Right ventricle myocardium inferior (tissue), 1 donor: ENCODE measurements at regions not wholly inside any gene's neighbourhood (a gene's known extent, or its start where the extent isn't known, plus 50 kb on each side); places are given as distances from the start of the nearest gene placed in this dataset.

Source experiments
- ATAC-seq: fragments of 200-7000 bp; cut with Tn5 transposase; one replicate; pipeline ENCODE4 v1.9.1; 2020; ENCODE audit warnings: mild to moderate bottlenecking, moderate library complexity
- DNase-seq: peaks from one replicate; pipeline ENCODE4 v3.0.0; 2021; ENCODE audit errors: missing footprints
- intact Hi-C: fragments of 100-400 bp; cut with DNase I; formaldehyde crosslinking; loops from one replicate; pipeline ENCODE4 v1.11.0; 2022
- donor health status: DM: no; HTN: yes; CAD: no; lungs with severe emphysema.

GRCh38 chr12:98417266-98417665 is 98.1 kb upstream of the TMPO start:
- ATAC-seq: peak; percentile 53
- DNase-seq: no peak
- intact Hi-C loops: no loop called here

GRCh38 chr12:98418357-98419075 is 96.9 kb upstream of the TMPO start:
- ATAC-seq (peak; percentile 77), DNase-seq (peak; percentile 88)
- intact Hi-C loops: no loop called here

GRCh38 chr12:98419081-98419794 is 96.2 kb upstream of the TMPO start:
- ATAC-seq: no peak
- no peak for DNase-seq
- intact Hi-C loops: no loop called here

- ATAC-seq (no peak), DNase-seq (no peak)
- intact Hi-C loops: loop anchor here (10.0 kb wide), 1 partner anchor 575 kb away; no protein-coding TSS in a partner anchor
These were observed 95.5 kb upstream of the TMPO start for GRCh38 chr12:98419795-98420404.

GRCh38 chr12:98420461-98420860 is 94.9 kb upstream of the TMPO start:
- ATAC-seq (no peak), DNase-seq (no peak)
- intact Hi-C loops: loop anchor here (10.0 kb wide), 1 partner anchor 574 kb away; no protein-coding TSS in a partner anchor

- ATAC-seq (no peak), DNase-seq (no peak)
- intact Hi-C loops: loop anchor here (10.0 kb wide), 1 partner anchor 573 kb away; no protein-coding TSS in a partner anchor
These were observed 94.1 kb upstream of the TMPO start for GRCh38 chr12:98421316-98421715.

GRCh38 chr12:98422359-98422758 is 93.0 kb upstream of the TMPO start:
- ATAC-seq (no peak), DNase-seq (no peak)
- intact Hi-C loops: loop anchor here (10.0 kb wide), 1 partner anchor 572 kb away; no protein-coding TSS in a partner anchor

GRCh38 chr12:98422812-98423211 is 92.6 kb upstream of the TMPO start:
- intact Hi-C loops: loop anchor here (10.0 kb wide), 1 partner anchor 572 kb away; no protein-coding TSS in a partner anchor
- DNase-seq (no peak), ATAC-seq (no peak)

- DNase-seq: no peak
- intact Hi-C loops: loop anchor here (2.0 to 10.0 kb wide), 2 partner anchors 91 to 571 kb away; partner anchors contain the start of gene TMPO
- ATAC-seq: no peak
These were observed 91.4 kb upstream of the TMPO start for GRCh38 chr12:98423963-98424362.

GRCh38 chr12:98424726-98425401 is 90.5 kb upstream of the TMPO start:
- ATAC-seq (peak; percentile 63), DNase-seq (no peak)
- intact Hi-C loops: loop anchor here (2.0 to 10.0 kb wide), 3 partner anchors 67 to 570 kb away; partner anchors contain the start of gene TMPO

GRCh38 chr12:98425859-98426258 is 89.5 kb upstream of the TMPO start:
- no peak for DNase-seq
- intact Hi-C loops: loop anchor here (2.0 to 10.0 kb wide), 3 partner anchors 66 to 569 kb away; partner anchors contain the start of gene TMPO
- no peak for ATAC-seq

GRCh38 chr12:98431089-98431488 is 84.3 kb upstream of the TMPO start:
- no peak for DNase-seq
- ATAC-seq: no peak
- intact Hi-C loops: no loop called here

- intact Hi-C loops: no loop called here
- DNase-seq: no peak
- no peak for ATAC-seq
These were observed 78.2 kb upstream of the TMPO start for GRCh38 chr12:98437166-98437565.

- DNase-seq: no peak
- no peak for ATAC-seq
- intact Hi-C loops: no loop called here
These were observed 77.4 kb upstream of the TMPO start for GRCh38 chr12:98437806-98438595.

- DNase-seq: no peak
- peak; percentile 9 for ATAC-seq
- intact Hi-C loops: no loop called here
These were observed 76.6 kb upstream of the TMPO start for GRCh38 chr12:98438656-98439230.

- DNase-seq (no peak), ATAC-seq (peak; percentile 75)
- intact Hi-C loops: no loop called here
These were observed 75.9 kb upstream of the TMPO start for GRCh38 chr12:98439471-98439951.

GRCh38 chr12:98439981-98440581 is 75.3 kb upstream of the TMPO start:
- DNase-seq (peak; percentile 83), ATAC-seq (peak; percentile 98)
- intact Hi-C loops: no loop called here
